Fibroblast of mammary gland (primary cell): ENCODE measurements at regions not wholly inside any gene's neighbourhood (a gene's known extent, or its start where the extent isn't known, plus 50 kb on each side); places are given as distances from the start of the nearest gene placed in this dataset.

Experiments used
- DNase-seq: peaks from one replicate; pipeline ENCODE4 v3.0.0-alpha.2; 2010; ENCODE audit warnings: low read depth
- H3K4me3 ChIP-seq: 2 replicates; pipeline ENCODE4 v1.5.1; 2011; ENCODE audit warnings: low read depth, mild to moderate bottlenecking, low read length, moderate library complexity; ENCODE audit not compliant: control insufficient read depth
- CTCF ChIP-seq: conservative IDR thresholded peaks from 2 replicates; pipeline ENCODE4 v1.5.1; 2011; ENCODE audit warnings: low read depth, low read length, inconsistent platforms; ENCODE audit not compliant: control insufficient read depth, insufficient read depth

GRCh38 chr5:32494827-32495226, 50.3 kb upstream of the ZFR start:
- no peak for TF ChIP-seq CTCF
- H3K4me3 ChIP-seq: no peak overlapping the region
- DNase-seq: no peak
